Activated B cell treated with CpG ODN at 0.5 μM for 24 hours (primary cell): ENCODE measurements at regions not wholly inside any gene's neighbourhood (a gene's known extent, or its start where the extent isn't known, plus 50 kb on each side); places are given as distances from the start of the nearest gene placed in this dataset.

Experiments used
- ATAC-seq: fragments of 200-7000 bp; cut with Tn5 transposase; one replicate; pipeline ENCODE4 v1.10.0; 2021; ENCODE audit warnings: low read depth, mild to moderate bottlenecking, moderate library complexity
- CTCF ChIA-PET: fragments of 350-600 bp; sonication (Branson Sonifier 250); formaldehyde crosslinking; loops from one replicate; lab custom pipeline; 2021; ENCODE audit warnings: antibody characterized with exemption; lab: Charles Lee
- POLR2A ChIA-PET: fragments of 350-600 bp; sonication (Branson Sonifier 250); formaldehyde crosslinking; loops from one replicate; lab custom pipeline; 2021; ENCODE audit warnings: antibody characterized with exemption; lab: Charles Lee
- DNase-seq: peaks from one replicate; pipeline ENCODE4 v3.0.0; 2022
- H3K27ac Mint-ChIP-seq: one replicate; pipeline ENCODE4 v1.8.0; 2020; ENCODE audit warnings: mixed read lengths
- H3K27me3 Mint-ChIP-seq: one replicate; pipeline ENCODE4 v1.8.0; 2021; ENCODE audit warnings: mixed read lengths
- H3K36me3 Mint-ChIP-seq: one replicate; pipeline ENCODE4 v1.8.0; 2021; ENCODE audit warnings: low read depth, mixed read lengths
- H3K4me1 Mint-ChIP-seq: one replicate; pipeline ENCODE4 v1.8.0; 2021; ENCODE audit warnings: mixed read lengths
- H3K4me3 Mint-ChIP-seq: one replicate; pipeline ENCODE4 v1.8.0; 2020; ENCODE audit warnings: mild to moderate bottlenecking, mixed read lengths
- H3K9me3 Mint-ChIP-seq: one replicate; pipeline ENCODE4 v1.8.0; 2020; ENCODE audit warnings: mixed read lengths
- CTCF ChIP-seq: fragments of 200-600 bp; IDR thresholded peaks from one replicate; pipeline ENCODE4 v1.8.0; 2022; ENCODE audit warnings: antibody characterized with exemption, mild to moderate bottlenecking
- intact Hi-C: fragments of 100-400 bp; cut with micrococcal nuclease; formaldehyde crosslinking; loops from one replicate; pipeline ENCODE4 v1.15.1; 2024

GRCh38 chr22:27580311-27580897 is 221.2 kb downstream of the MN1 start:
- Mint-ChIP-seq H3K27me3 (peaks cover 16% of the 10 kb centered on the region), H3K4me1 (no peaks in the 10 kb centered on the region), H3K36me3 (no peaks in the 10 kb centered on the region), H3K9me3 (no peaks in the 10 kb centered on the region), H3K4me3 (no peak overlapping the region), H3K27ac (no peak overlapping the region)
- ChIA-PET CTCF (no interaction called here), POLR2A (no interaction called here)
- no peak for TF ChIP-seq CTCF
- no peak for DNase-seq
- intact Hi-C loops = no loop called here
- no peak for ATAC-seq

GRCh38 chr22:27581236-27581635 is 220.3 kb downstream of the MN1 start:
- ATAC-seq (no peak), DNase-seq (no peak)
- no peaks in the 10 kb centered on the region for H3K9me3 Mint-ChIP-seq
- no peak overlapping the region for H3K27ac Mint-ChIP-seq
- no peaks in the 10 kb centered on the region for H3K36me3 Mint-ChIP-seq
- intact Hi-C loops = no loop called here
- ChIA-PET POLR2A (no interaction called here), CTCF (no interaction called here)
- peaks cover 16% of the 10 kb centered on the region for H3K27me3 Mint-ChIP-seq
- no peak overlapping the region for H3K4me3 Mint-ChIP-seq
- no peak for TF ChIP-seq CTCF
- H3K4me1 Mint-ChIP-seq = no peaks in the 10 kb centered on the region

GRCh38 chr22:27581688-27582087 is 219.9 kb downstream of the MN1 start:
- Mint-ChIP-seq H3K27ac (no peak overlapping the region), H3K4me1 (no peaks in the 10 kb centered on the region), H3K4me3 (no peak overlapping the region), H3K36me3 (no peaks in the 10 kb centered on the region), H3K9me3 (peaks cover 2% of the 10 kb centered on the region), H3K27me3 (peaks cover 15% of the 10 kb centered on the region)
- intact Hi-C loops = no loop called here
- ChIA-PET POLR2A (no interaction called here), CTCF (no interaction called here)
- DNase-seq = no peak
- ATAC-seq = no peak
- no peak for TF ChIP-seq CTCF

GRCh38 chr22:27583856-27584255 is 217.7 kb downstream of the MN1 start:
- intact Hi-C loops = no loop called here
- no peak for ATAC-seq
- no peak overlapping the region for H3K27ac Mint-ChIP-seq
- H3K9me3 Mint-ChIP-seq = peaks cover 4% of the 10 kb centered on the region
- no peak for DNase-seq
- POLR2A ChIA-PET = no interaction called here
- H3K4me3 Mint-ChIP-seq = no peak overlapping the region
- no peaks in the 10 kb centered on the region for H3K4me1 Mint-ChIP-seq
- H3K27me3 Mint-ChIP-seq = peaks cover 14% of the 10 kb centered on the region
- no peaks in the 10 kb centered on the region for H3K36me3 Mint-ChIP-seq
- CTCF ChIA-PET = no interaction called here
- TF ChIP-seq CTCF = no peak

- DNase-seq (no peak), ATAC-seq (no peak)
- CTCF ChIA-PET = no interaction called here
- Mint-ChIP-seq H3K27ac (no peak overlapping the region), H3K4me1 (no peaks in the 10 kb centered on the region), H3K9me3 (peaks cover 4% of the 10 kb centered on the region), H3K27me3 (peaks cover 7% of the 10 kb centered on the region), H3K36me3 (no peaks in the 10 kb centered on the region), H3K4me3 (no peak overlapping the region)
- intact Hi-C loops = no loop called here
- no peak for TF ChIP-seq CTCF
- POLR2A ChIA-PET = no interaction called here
These were observed 216.4 kb downstream of the MN1 start for GRCh38 chr22:27585141-27585540.
